Stimulated activated naive B cell treated with anti-CD40 and anti-IgM and Interleukin-4, amounts not matched to agents 10 μg/mL and 1 μg/mL and 100 μg/mL, for 72 hours (primary cell): ENCODE measurements at regions not wholly inside any gene's neighbourhood (a gene's known extent, or its start where the extent isn't known, plus 50 kb on each side); places are given as distances from the start of the nearest gene placed in this dataset.

ENCODE experiments used
- ATAC-seq, 2 donors: fragments of 150-1000 bp; cut with Tn5 transposase; replicated peaks; 2 replicates each; pipeline ENCODE4 v1.10.0; 2021; ENCODE audit warnings: moderate library complexity in 1 of 2
- DNase-seq: peaks from one replicate; pipeline ENCODE4 v3.0.0; 2021
- H3K27ac Mint-ChIP-seq: one replicate; pipeline ENCODE4 v1.8.0; 2022; ENCODE audit warnings: mild to moderate bottlenecking, mixed read lengths
- H3K27me3 Mint-ChIP-seq, 2 donors: one replicate each; pipeline ENCODE4 v1.8.0; 2022; ENCODE audit warnings: mixed read lengths in 2 of 2
- H3K36me3 Mint-ChIP-seq, 2 donors: one replicate each; pipeline ENCODE4 v1.8.0; 2022; ENCODE audit warnings: mixed read lengths in 2 of 2, mild to moderate bottlenecking in 1 of 2
- H3K4me1 Mint-ChIP-seq, 2 donors: one replicate each; pipeline ENCODE4 v1.8.0; 2022; ENCODE audit warnings: mixed read lengths in 2 of 2, mild to moderate bottlenecking in 1 of 2
- H3K4me3 Mint-ChIP-seq, 2 donors: one replicate each; pipeline ENCODE4 v1.8.0; 2022; ENCODE audit warnings: mild to moderate bottlenecking in 2 of 2, mixed read lengths in 2 of 2, moderate library complexity in 1 of 2
- H3K9me3 Mint-ChIP-seq, 2 donors: one replicate each; pipeline ENCODE4 v1.8.0; 2022; ENCODE audit warnings: mixed read lengths in 2 of 2, mild to moderate bottlenecking in 1 of 2

- H3K27ac Mint-ChIP-seq: no peak overlapping the region
- no peak for ATAC-seq
- H3K27me3 Mint-ChIP-seq: peaks cover 14 to 23% of the 10 kb centered on the region in 2 donors
- no peaks in the 10 kb centered on the region for H3K4me1 Mint-ChIP-seq
- no peak overlapping the region for H3K4me3 Mint-ChIP-seq
- peaks cover 0 to 1% of the 10 kb centered on the region in 2 donors for H3K36me3 Mint-ChIP-seq
- DNase-seq: no peak
- H3K9me3 Mint-ChIP-seq: peaks cover 5 to 6% of the 10 kb centered on the region in 2 donors
These were observed 180.4 kb downstream of the HAPSTR1 start for GRCh38 chr16:9271841-9272240.

GRCh38 chr16:9275377-9275776, 183.9 kb downstream of the HAPSTR1 start:
- Mint-ChIP-seq H3K4me1 (no peaks in the 10 kb centered on the region), H3K9me3 (peaks cover 5 to 6% of the 10 kb centered on the region in 2 donors), H3K27ac (no peak overlapping the region), H3K4me3 (no peak overlapping the region), H3K27me3 (peaks cover 0 to 15% of the 10 kb centered on the region in 2 donors), H3K36me3 (peaks cover 0 to 1% of the 10 kb centered on the region in 2 donors)
- ATAC-seq (no peak), DNase-seq (no peak)

- peaks cover 4 to 5% of the 10 kb centered on the region in 2 donors for H3K9me3 Mint-ChIP-seq
- H3K4me1 Mint-ChIP-seq: no peaks in the 10 kb centered on the region
- ATAC-seq (no peak), DNase-seq (no peak)
- peaks cover 0 to 1% of the 10 kb centered on the region in 2 donors for H3K36me3 Mint-ChIP-seq
- peaks cover 0 to 13% of the 10 kb centered on the region in 2 donors for H3K27me3 Mint-ChIP-seq
- no peak overlapping the region for H3K4me3 Mint-ChIP-seq
- H3K27ac Mint-ChIP-seq: no peak overlapping the region
These were observed 184.4 kb downstream of the HAPSTR1 start for GRCh38 chr16:9275816-9276354.

GRCh38 chr16:9279291-9280068, 188.0 kb downstream of the HAPSTR1 start:
- ATAC-seq (no peak), DNase-seq (no peak)
- Mint-ChIP-seq H3K36me3 (no peaks in the 10 kb centered on the region), H3K27me3 (peaks cover 0 to 10% of the 10 kb centered on the region in 2 donors), H3K4me3 (no peak overlapping the region), H3K27ac (no peak overlapping the region), H3K9me3 (no peaks in the 10 kb centered on the region), H3K4me1 (no peaks in the 10 kb centered on the region)

- Mint-ChIP-seq H3K9me3 (no peaks in the 10 kb centered on the region), H3K4me1 (no peaks in the 10 kb centered on the region)
- ATAC-seq: no peak
These were observed 188.6 kb downstream of the HAPSTR1 start for GRCh38 chr16:9280069-9280466.

GRCh38 chr16:9286930-9287329, 195.5 kb downstream of the HAPSTR1 start:
- DNase-seq: no peak
- Mint-ChIP-seq H3K27ac (no peak overlapping the region), H3K9me3 (peaks cover 0 to 1% of the 10 kb centered on the region in 2 donors), H3K4me1 (peaks cover 0 to 2% of the 10 kb centered on the region in 2 donors), H3K36me3 (no peaks in the 10 kb centered on the region), H3K4me3 (no peak overlapping the region), H3K27me3 (peaks cover 7 to 15% of the 10 kb centered on the region in 2 donors)
- ATAC-seq: no peak

More at GRCh38 chr16:9280069-9280466, 188.6 kb downstream of the HAPSTR1 start:
- no peaks in the 10 kb centered on the region for H3K36me3 Mint-ChIP-seq
- peaks cover 0 to 15% of the 10 kb centered on the region in 2 donors for H3K27me3 Mint-ChIP-seq
- DNase-seq: no peak
- no peak overlapping the region for H3K27ac Mint-ChIP-seq
- H3K4me3 Mint-ChIP-seq: no peak overlapping the region

- Mint-ChIP-seq H3K4me1 (no peaks in the 10 kb centered on the region), H3K9me3 (no peaks in the 10 kb centered on the region), H3K27ac (no peak overlapping the region), H3K4me3 (no peak overlapping the region), H3K36me3 (no peaks in the 10 kb centered on the region), H3K27me3 (peaks cover 10 to 16% of the 10 kb centered on the region in 2 donors)
- DNase-seq (no peak), ATAC-seq (no peak)
These were observed 204.8 kb downstream of the HAPSTR1 start for GRCh38 chr16:9296271-9296590.

GRCh38 chr16:9297437-9298113, 206.1 kb downstream of the HAPSTR1 start:
- Mint-ChIP-seq H3K27ac (no peak overlapping the region), H3K4me1 (no peaks in the 10 kb centered on the region), H3K9me3 (peaks cover 0 to 2% of the 10 kb centered on the region in 2 donors), H3K27me3 (peaks cover 10 to 23% of the 10 kb centered on the region in 2 donors), H3K4me3 (no peak overlapping the region), H3K36me3 (no peaks in the 10 kb centered on the region)
- no peak for DNase-seq
- no peak for ATAC-seq

- Mint-ChIP-seq H3K4me3 (no peak overlapping the region), H3K36me3 (no peaks in the 10 kb centered on the region), H3K27ac (no peak overlapping the region), H3K4me1 (no peaks in the 10 kb centered on the region), H3K9me3 (peaks cover 0 to 2% of the 10 kb centered on the region in 2 donors), H3K27me3 (peaks cover 15 to 37% of the 10 kb centered on the region in 2 donors)
- no peak for DNase-seq
- no peak for ATAC-seq
These were observed 208.8 kb downstream of the HAPSTR1 start for GRCh38 chr16:9300252-9300651.

GRCh38 chr16:9302072-9302471, 210.6 kb downstream of the HAPSTR1 start:
- no peak for ATAC-seq

GRCh38 chr16:9306753-9307152, 215.3 kb downstream of the HAPSTR1 start:
- no peaks in the 10 kb centered on the region for H3K36me3 Mint-ChIP-seq
- peaks cover 0 to 2% of the 10 kb centered on the region in 2 donors for H3K9me3 Mint-ChIP-seq
- DNase-seq (no peak), ATAC-seq (no peak)
- H3K27ac Mint-ChIP-seq: no peak overlapping the region
- H3K4me3 Mint-ChIP-seq: no peak overlapping the region
- H3K27me3 Mint-ChIP-seq: peaks cover 24 to 27% of the 10 kb centered on the region in 2 donors
- no peaks in the 10 kb centered on the region for H3K4me1 Mint-ChIP-seq

More at GRCh38 chr16:9302072-9302471, 210.6 kb downstream of the HAPSTR1 start:
- no peaks in the 10 kb centered on the region for H3K36me3 Mint-ChIP-seq
- peaks cover 0 to 2% of the 10 kb centered on the region in 2 donors for H3K9me3 Mint-ChIP-seq
- DNase-seq: no peak
- peaks cover 15 to 32% of the 10 kb centered on the region in 2 donors for H3K27me3 Mint-ChIP-seq
- H3K27ac Mint-ChIP-seq: no peak overlapping the region
- no peak overlapping the region for H3K4me3 Mint-ChIP-seq
- H3K4me1 Mint-ChIP-seq: no peaks in the 10 kb centered on the region

GRCh38 chr16:9307446-9307845, 216.0 kb downstream of the HAPSTR1 start:
- ATAC-seq: no peak

GRCh38 chr16:9308356-9308801, 216.9 kb downstream of the HAPSTR1 start:
- Mint-ChIP-seq H3K27ac (no peak overlapping the region), H3K4me1 (no peaks in the 10 kb centered on the region), H3K36me3 (no peaks in the 10 kb centered on the region), H3K4me3 (no peak overlapping the region), H3K9me3 (no peaks in the 10 kb centered on the region), H3K27me3 (peaks cover 22 to 24% of the 10 kb centered on the region in 2 donors)
- DNase-seq: no peak
- no peak for ATAC-seq

More at GRCh38 chr16:9307446-9307845, 216.0 kb downstream of the HAPSTR1 start:
- Mint-ChIP-seq H3K4me1 (no peaks in the 10 kb centered on the region), H3K4me3 (no peak overlapping the region), H3K36me3 (no peaks in the 10 kb centered on the region), H3K9me3 (peaks cover 0 to 2% of the 10 kb centered on the region in 2 donors), H3K27me3 (peaks cover 24 to 26% of the 10 kb centered on the region in 2 donors), H3K27ac (no peak overlapping the region)
- no peak for DNase-seq

- Mint-ChIP-seq H3K4me1 (no peaks in the 10 kb centered on the region), H3K27me3 (peaks cover 22 to 24% of the 10 kb centered on the region in 2 donors), H3K9me3 (peaks cover 0 to under 1% of the 10 kb centered on the region in 2 donors), H3K27ac (no peak overlapping the region), H3K4me3 (no peak overlapping the region), H3K36me3 (no peaks in the 10 kb centered on the region)
- ATAC-seq: no peak
- DNase-seq: no peak
These were observed 217.4 kb downstream of the HAPSTR1 start for GRCh38 chr16:9308850-9309249.
